ENCODE measurements at regions not wholly inside any gene's neighbourhood (a gene's known extent, or its start where the extent isn't known, plus 50 kb on each side); places are given as distances from the start of the nearest gene placed in this dataset.

DNA sequence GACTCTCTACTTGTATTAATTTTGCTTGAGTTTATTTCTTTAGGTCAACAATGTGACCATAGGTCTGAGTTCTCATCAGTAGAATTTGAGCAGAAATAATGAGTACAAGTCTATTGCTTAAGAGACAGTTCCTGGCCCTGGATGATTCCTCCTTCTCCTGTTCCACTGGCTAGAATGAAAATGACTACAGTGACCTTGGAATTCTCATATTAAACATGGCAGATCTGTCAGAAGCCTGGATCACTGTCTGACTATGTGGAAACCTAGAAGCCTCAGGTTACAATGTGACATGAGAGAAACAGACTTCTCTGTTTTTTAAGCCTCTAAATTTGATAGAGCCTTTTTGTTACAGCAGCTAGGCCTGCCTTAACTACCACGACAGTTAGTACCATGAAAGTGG, 82.9 kb upstream of the MED14 start:
- DNase-seq, result no peak
- 70 to 92% (median 89%) methylated on average over 1 of the region's 1 CpG for WGBS, 5 donors
- intact Hi-C loops (cut with DNase I; ENCODE audit: low total_unique reads), result no loop called here

GRCh38 chrX:40821780-40822179, 86.4 kb upstream of the MED14 start:
- no peak for DNase-seq
- H3K4me1 ChIP-seq, result no peaks in the 10 kb centered on the region
- H3K27me3 ChIP-seq, result no peaks in the 10 kb centered on the region
- no peak overlapping the region for H3K27ac ChIP-seq
- H3K36me3 ChIP-seq, result no peaks in the 10 kb centered on the region
- intact Hi-C loops (cut with DNase I; ENCODE audit: low total_unique reads), result no loop called here
- H3K4me3 ChIP-seq, result no peak overlapping the region
- TF ChIP-seq, protein P1, sequence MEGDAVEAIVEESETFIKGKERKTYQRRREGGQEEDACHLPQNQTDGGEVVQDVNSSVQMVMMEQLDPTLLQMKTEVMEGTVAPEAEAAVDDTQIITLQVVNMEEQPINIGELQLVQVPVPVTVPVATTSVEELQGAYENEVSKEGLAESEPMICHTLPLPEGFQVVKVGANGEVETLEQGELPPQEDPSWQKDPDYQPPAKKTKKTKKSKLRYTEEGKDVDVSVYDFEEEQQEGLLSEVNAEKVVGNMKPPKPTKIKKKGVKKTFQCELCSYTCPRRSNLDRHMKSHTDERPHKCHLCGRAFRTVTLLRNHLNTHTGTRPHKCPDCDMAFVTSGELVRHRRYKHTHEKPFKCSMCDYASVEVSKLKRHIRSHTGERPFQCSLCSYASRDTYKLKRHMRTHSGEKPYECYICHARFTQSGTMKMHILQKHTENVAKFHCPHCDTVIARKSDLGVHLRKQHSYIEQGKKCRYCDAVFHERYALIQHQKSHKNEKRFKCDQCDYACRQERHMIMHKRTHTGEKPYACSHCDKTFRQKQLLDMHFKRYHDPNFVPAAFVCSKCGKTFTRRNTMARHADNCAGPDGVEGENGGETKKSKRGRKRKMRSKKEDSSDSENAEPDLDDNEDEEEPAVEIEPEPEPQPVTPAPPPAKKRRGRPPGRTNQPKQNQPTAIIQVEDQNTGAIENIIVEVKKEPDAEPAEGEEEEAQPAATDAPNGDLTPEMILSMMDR (IDR thresholded peaks at IDR 0.05), result no peak
- no peak for TF ChIP-seq EP300 (IDR thresholded peaks at IDR 0.05)
- TF ChIP-seq POLR2AphosphoS5 (IDR thresholded peaks at IDR 0.05), result no peak
- no peak for TF ChIP-seq POLR2A (IDR thresholded peaks at IDR 0.05)
- WGBS, 5 donors, result 78 to 93% (median 89%) methylated on average over 4 of the region's 4 CpGs
- peaks cover 0 to 24% (median 11%) of the 10 kb centered on the region in 4 donors for H3K9me3 ChIP-seq

More for the DNA sequence above, 82.9 kb upstream of the MED14 start:
- TF ChIP-seq, protein P1 (IDR thresholded peaks at IDR 0.05), result no peak
- no peak for TF ChIP-seq POLR2A (IDR thresholded peaks at IDR 0.05)
- TF ChIP-seq EP300 (IDR thresholded peaks at IDR 0.05), result no peak
- TF ChIP-seq POLR2AphosphoS5 (IDR thresholded peaks at IDR 0.05), result no peak
- no peaks in the 10 kb centered on the region for H3K4me1 ChIP-seq
- H3K4me3 ChIP-seq, result no peak overlapping the region
- H3K36me3 ChIP-seq, result no peaks in the 10 kb centered on the region
- no peak overlapping the region for H3K27ac ChIP-seq
- peaks cover 0 to 2% (median 0%) of the 10 kb centered on the region in 3 donors for H3K27me3 ChIP-seq
- peaks cover 0 to 27% (median 11%) of the 10 kb centered on the region in 4 donors for H3K9me3 ChIP-seq

GRCh38 chrX:40827331-40827730, 92.0 kb upstream of the MED14 start:
- H3K4me3 ChIP-seq, result no peak overlapping the region
- peaks cover 0 to 18% (median 10%) of the 10 kb centered on the region in 4 donors for H3K9me3 ChIP-seq
- intact Hi-C loops (cut with DNase I; ENCODE audit: low total_unique reads), result no loop called here
- WGBS, 5 donors, result 81 to 96% (median 95%) methylated on average over 3 to 4 of the region's 4 CpGs
- no peaks in the 10 kb centered on the region for H3K36me3 ChIP-seq
- no peak overlapping the region for H3K27ac ChIP-seq
- H3K27me3 ChIP-seq, result no peaks in the 10 kb centered on the region
- no peak for TF ChIP-seq POLR2A (IDR thresholded peaks at IDR 0.05)
- TF ChIP-seq EP300 (IDR thresholded peaks at IDR 0.05), result no peak
- TF ChIP-seq, protein P1 (IDR thresholded peaks at IDR 0.05), result no peak
- no peak for TF ChIP-seq POLR2AphosphoS5 (IDR thresholded peaks at IDR 0.05)
- H3K4me1 ChIP-seq, result no peaks in the 10 kb centered on the region
- no peak for DNase-seq

GRCh38 chrX:40831750-40832149, 96.4 kb upstream of the MED14 start:
- intact Hi-C loops (cut with DNase I; ENCODE audit: low total_unique reads), result no loop called here
- DNase-seq, result no peak
- H3K27ac ChIP-seq, result no peak overlapping the region
- no peaks in the 10 kb centered on the region for H3K27me3 ChIP-seq
- H3K4me3 ChIP-seq, result no peak overlapping the region
- H3K4me1 ChIP-seq, result no peaks in the 10 kb centered on the region
- TF ChIP-seq POLR2AphosphoS5 (IDR thresholded peaks at IDR 0.05) (no peak), EP300 (IDR thresholded peaks at IDR 0.05) (no peak), POLR2A (IDR thresholded peaks at IDR 0.05) (no peak)
- TF ChIP-seq, protein P1 (IDR thresholded peaks at IDR 0.05), result no peak
- no peaks in the 10 kb centered on the region for H3K9me3 ChIP-seq
- 83 to 96% (median 87%) methylated on average over 5 to 12 of the region's 12 CpGs for WGBS, 5 donors
- no peaks in the 10 kb centered on the region for H3K36me3 ChIP-seq
